ENCODE measurements at regions not wholly inside any gene's neighbourhood (a gene's known extent, or its start where the extent isn't known, plus 50 kb on each side); places are given as distances from the start of the nearest gene placed in this dataset.

- ChIA-PET CTCF (ENCODE audit: unreplicated experiment) (no interaction called here), POLR2A (no interaction called here)
- H3K27ac ChIP-seq (ENCODE audit: low read depth, low read length, poor library complexity, severe bottlenecking), result no peak overlapping the region
- H2AFZ ChIP-seq (ENCODE audit: low read length), result no peak overlapping the region
- H3K4me3 ChIP-seq (ENCODE audit: low read depth, low read length, poor library complexity, severe bottlenecking), result no peak overlapping the region
- no peaks in the 10 kb centered on the region for H3K36me3 ChIP-seq (ENCODE audit: insufficient read depth, low read length)
- H3K9me3 ChIP-seq (ENCODE audit: low read length), result no peaks in the 10 kb centered on the region
- H3K4me1 ChIP-seq (ENCODE audit: insufficient read depth, low read length, poor library complexity, severe bottlenecking), result no peaks in the 10 kb centered on the region
- H4K20me1 ChIP-seq (ENCODE audit: insufficient read depth, low read length), result no peaks in the 10 kb centered on the region
- intact Hi-C loops (cut with micrococcal nuclease; ENCODE audit: unreplicated experiment), result no loop called here
- TF ChIP-seq, protein P1, sequence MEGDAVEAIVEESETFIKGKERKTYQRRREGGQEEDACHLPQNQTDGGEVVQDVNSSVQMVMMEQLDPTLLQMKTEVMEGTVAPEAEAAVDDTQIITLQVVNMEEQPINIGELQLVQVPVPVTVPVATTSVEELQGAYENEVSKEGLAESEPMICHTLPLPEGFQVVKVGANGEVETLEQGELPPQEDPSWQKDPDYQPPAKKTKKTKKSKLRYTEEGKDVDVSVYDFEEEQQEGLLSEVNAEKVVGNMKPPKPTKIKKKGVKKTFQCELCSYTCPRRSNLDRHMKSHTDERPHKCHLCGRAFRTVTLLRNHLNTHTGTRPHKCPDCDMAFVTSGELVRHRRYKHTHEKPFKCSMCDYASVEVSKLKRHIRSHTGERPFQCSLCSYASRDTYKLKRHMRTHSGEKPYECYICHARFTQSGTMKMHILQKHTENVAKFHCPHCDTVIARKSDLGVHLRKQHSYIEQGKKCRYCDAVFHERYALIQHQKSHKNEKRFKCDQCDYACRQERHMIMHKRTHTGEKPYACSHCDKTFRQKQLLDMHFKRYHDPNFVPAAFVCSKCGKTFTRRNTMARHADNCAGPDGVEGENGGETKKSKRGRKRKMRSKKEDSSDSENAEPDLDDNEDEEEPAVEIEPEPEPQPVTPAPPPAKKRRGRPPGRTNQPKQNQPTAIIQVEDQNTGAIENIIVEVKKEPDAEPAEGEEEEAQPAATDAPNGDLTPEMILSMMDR (conservative IDR thresholded peaks at IDR 0.05; ENCODE audit: low read length), result no peak
- no peak for DNase-seq (ENCODE audit: low spot score)
- no peaks in the 10 kb centered on the region for H3K9me2 ChIP-seq (ENCODE audit: insufficient read depth, low read length)
- H3K79me2 ChIP-seq (ENCODE audit: insufficient read depth, low read depth, low read length), result no peaks in the 10 kb centered on the region
- no TSS peak for BruUV-seq (replicated peaks)
- no peak overlapping the region for H3K4me2 ChIP-seq (ENCODE audit: low read length)
These were observed 65.6 kb downstream of the UNCX start for GRCh38 chr7:1298051-1298930.

- CTCF ChIA-PET (ENCODE audit: unreplicated experiment), result no interaction called here
- H2AFZ ChIP-seq (ENCODE audit: low read length), result no peak overlapping the region
- intact Hi-C loops (cut with micrococcal nuclease; ENCODE audit: unreplicated experiment), result no loop called here
- no peaks in the 10 kb centered on the region for H3K79me2 ChIP-seq (ENCODE audit: insufficient read depth, low read depth, low read length)
- no peaks in the 10 kb centered on the region for H3K36me3 ChIP-seq (ENCODE audit: insufficient read depth, low read length)
- POLR2A ChIA-PET, result no interaction called here
- TF ChIP-seq, protein P1 (conservative IDR thresholded peaks at IDR 0.05; ENCODE audit: low read length), result no peak
- no peak for TF ChIP-seq EZH2phosphoT487 (IDR thresholded peaks at IDR 0.05; ENCODE audit: borderline replicate concordance, low read depth, low read length)
- H3K27ac ChIP-seq (ENCODE audit: low read depth, low read length, poor library complexity, severe bottlenecking), result no peak overlapping the region
- no peaks in the 10 kb centered on the region for H3K9me2 ChIP-seq (ENCODE audit: insufficient read depth, low read length)
- BruUV-seq (replicated peaks), result no TSS peak
- H3K4me3 ChIP-seq (ENCODE audit: low read depth, low read length, poor library complexity, severe bottlenecking), result no peak overlapping the region
- DNase-seq (ENCODE audit: low spot score), result no peak
- no peak overlapping the region for H3K4me2 ChIP-seq (ENCODE audit: low read length)
- no peaks in the 10 kb centered on the region for H3K9me3 ChIP-seq (ENCODE audit: low read length)
- no peaks in the 10 kb centered on the region for H4K20me1 ChIP-seq (ENCODE audit: insufficient read depth, low read length)
- H3K4me1 ChIP-seq (ENCODE audit: insufficient read depth, low read length, poor library complexity, severe bottlenecking), result no peaks in the 10 kb centered on the region
These were observed 66.5 kb downstream of the UNCX start for GRCh38 chr7:1298931-1299885.
